B cell (primary cell): ENCODE measurements at regions not wholly inside any gene's neighbourhood (a gene's known extent, or its start where the extent isn't known, plus 50 kb on each side); places are given as distances from the start of the nearest gene placed in this dataset.

Experiments used
- CTCF ChIP-seq: fragments of 200-600 bp; IDR thresholded peaks from one replicate; pipeline ENCODE4 v1.8.0; 2022; ENCODE audit warnings: antibody characterized with exemption, mild to moderate bottlenecking
- EZH2 ChIP-seq: IDR thresholded peaks from 2 replicates; pipeline ENCODE4 v1.6.1; 2012; ENCODE audit warnings: borderline replicate concordance, low read depth, mild to moderate bottlenecking, moderate library complexity, low read length; ENCODE audit not compliant: insufficient read depth, poor library complexity, severe bottlenecking

GRCh38 chr3:31449318-31449717, 83.4 kb upstream of the STT3B start:
- TF ChIP-seq CTCF (no peak), EZH2 (no peak)
